Calu3 (cell line): ENCODE measurements at regions not wholly inside any gene's neighbourhood (a gene's known extent, or its start where the extent isn't known, plus 50 kb on each side); places are given as distances from the start of the nearest gene placed in this dataset.

Experiments
- BruUV-seq: library from RNA; stranded (reverse); fragments of 400-500 nt; replicated peaks from 2 replicates; lab custom pipeline; 2021; lab: Mats Ljungman, UMichigan
- CTCF ChIA-PET: fragments of 300-600 bp; sonication (Branson Sonifier 250); formaldehyde crosslinking; loops from one replicate; lab custom pipeline; 2022; ENCODE audit warnings: antibody characterized with exemption; lab: Charles Lee
- DNase-seq: peaks from one replicate; pipeline ENCODE4 v3.0.0; 2022
- H3K27ac Mint-ChIP-seq: one replicate; pipeline ENCODE4 v1.8.0; 2022; ENCODE audit warnings: mixed read lengths; ENCODE audit not compliant: unreplicated experiment
- H3K27me3 Mint-ChIP-seq: one replicate; pipeline ENCODE4 v1.8.0; 2022; ENCODE audit warnings: mixed read lengths; ENCODE audit not compliant: unreplicated experiment
- H3K36me3 Mint-ChIP-seq: one replicate; pipeline ENCODE4 v1.8.0; 2022; ENCODE audit warnings: mild to moderate bottlenecking, moderate library complexity, mixed read lengths; ENCODE audit not compliant: insufficient read depth, unreplicated experiment
- H3K4me1 Mint-ChIP-seq: one replicate; pipeline ENCODE4 v1.8.0; 2022; ENCODE audit warnings: mild to moderate bottlenecking, low read depth, mixed read lengths; ENCODE audit not compliant: unreplicated experiment
- H3K4me3 Mint-ChIP-seq: one replicate; pipeline ENCODE4 v1.8.0; 2022; ENCODE audit warnings: mild to moderate bottlenecking, low read depth, moderate library complexity, mixed read lengths; ENCODE audit not compliant: unreplicated experiment
- H3K9me3 Mint-ChIP-seq: one replicate; pipeline ENCODE4 v1.8.0; 2022; ENCODE audit warnings: low read depth, mixed read lengths; ENCODE audit not compliant: unreplicated experiment
- intact Hi-C: fragments of 100-400 bp; cut with micrococcal nuclease; formaldehyde crosslinking; loops from one replicate; pipeline ENCODE4 v1.10.0; 2022; ENCODE audit not compliant: unreplicated experiment
- TF ChIP-seq, protein P1 (sequence below): fragments of 200-600 bp; IDR thresholded peaks from one replicate; pipeline ENCODE4 v1.8.0; 2022; ENCODE audit warnings: antibody characterized with exemption; ENCODE audit not compliant: unreplicated experiment

DNA sequence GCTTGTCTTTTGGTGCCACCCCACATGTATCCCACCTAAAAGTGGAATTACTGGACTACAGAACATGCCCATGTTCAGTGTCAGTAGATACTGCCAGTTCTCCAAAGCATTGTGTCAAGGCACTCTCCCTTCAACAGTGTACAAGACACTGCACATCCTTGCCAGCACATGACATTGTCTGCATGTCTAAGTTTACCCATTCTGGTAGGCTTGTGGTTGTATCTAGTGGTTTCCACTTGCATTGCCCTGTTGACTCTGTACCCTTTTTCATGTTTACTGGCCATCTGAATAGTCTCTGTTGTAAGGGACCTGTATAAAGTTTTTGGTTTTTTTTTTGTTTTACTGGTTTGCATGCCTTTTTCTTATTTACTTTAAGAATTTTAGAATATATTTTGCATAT is 222.4 kb upstream of the CNR1 start:
- CTCF ChIA-PET: no interaction called here
- Mint-ChIP-seq H3K27ac (no peak overlapping the region), H3K4me3 (no peak overlapping the region), H3K9me3 (peaks cover 2% of the 10 kb centered on the region), H3K36me3 (no peaks in the 10 kb centered on the region), H3K4me1 (no peaks in the 10 kb centered on the region), H3K27me3 (peaks cover 25% of the 10 kb centered on the region)
- intact Hi-C loops: no loop called here
- TF ChIP-seq, protein P1, sequence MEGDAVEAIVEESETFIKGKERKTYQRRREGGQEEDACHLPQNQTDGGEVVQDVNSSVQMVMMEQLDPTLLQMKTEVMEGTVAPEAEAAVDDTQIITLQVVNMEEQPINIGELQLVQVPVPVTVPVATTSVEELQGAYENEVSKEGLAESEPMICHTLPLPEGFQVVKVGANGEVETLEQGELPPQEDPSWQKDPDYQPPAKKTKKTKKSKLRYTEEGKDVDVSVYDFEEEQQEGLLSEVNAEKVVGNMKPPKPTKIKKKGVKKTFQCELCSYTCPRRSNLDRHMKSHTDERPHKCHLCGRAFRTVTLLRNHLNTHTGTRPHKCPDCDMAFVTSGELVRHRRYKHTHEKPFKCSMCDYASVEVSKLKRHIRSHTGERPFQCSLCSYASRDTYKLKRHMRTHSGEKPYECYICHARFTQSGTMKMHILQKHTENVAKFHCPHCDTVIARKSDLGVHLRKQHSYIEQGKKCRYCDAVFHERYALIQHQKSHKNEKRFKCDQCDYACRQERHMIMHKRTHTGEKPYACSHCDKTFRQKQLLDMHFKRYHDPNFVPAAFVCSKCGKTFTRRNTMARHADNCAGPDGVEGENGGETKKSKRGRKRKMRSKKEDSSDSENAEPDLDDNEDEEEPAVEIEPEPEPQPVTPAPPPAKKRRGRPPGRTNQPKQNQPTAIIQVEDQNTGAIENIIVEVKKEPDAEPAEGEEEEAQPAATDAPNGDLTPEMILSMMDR: no peak
- BruUV-seq: no TSS peak
- no peak for DNase-seq

DNA sequence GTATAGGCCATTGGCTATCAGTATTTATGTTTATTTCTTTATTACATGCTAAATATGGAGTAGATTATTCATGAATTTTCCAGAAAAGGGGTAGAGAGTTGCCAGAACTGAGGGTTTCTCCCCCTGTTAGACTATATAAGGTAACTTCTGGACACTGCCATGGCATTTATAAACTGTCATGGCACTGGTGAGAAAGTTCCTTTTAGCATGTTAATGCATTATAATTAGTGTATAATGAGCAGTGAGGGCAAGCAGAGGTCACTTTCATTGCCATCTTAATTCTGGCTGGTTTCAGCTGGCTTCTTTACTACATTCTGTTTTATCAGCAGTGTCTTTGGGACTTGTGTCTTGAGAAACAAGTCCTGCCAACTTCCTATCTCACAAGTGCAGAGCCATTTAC is 220.0 kb upstream of the CNR1 start:
- H3K27me3 Mint-ChIP-seq: peaks cover under 1% of the 10 kb centered on the region
- BruUV-seq: no TSS peak
- no peak overlapping the region for H3K27ac Mint-ChIP-seq
- H3K36me3 Mint-ChIP-seq: no peaks in the 10 kb centered on the region
- H3K4me3 Mint-ChIP-seq: no peak overlapping the region
- CTCF ChIA-PET: no interaction called here
- TF ChIP-seq, protein P1: no peak
- DNase-seq: no peak
- H3K4me1 Mint-ChIP-seq: peaks cover under 1% of the 10 kb centered on the region
- intact Hi-C loops: no loop called here
- H3K9me3 Mint-ChIP-seq: no peaks in the 10 kb centered on the region

DNA sequence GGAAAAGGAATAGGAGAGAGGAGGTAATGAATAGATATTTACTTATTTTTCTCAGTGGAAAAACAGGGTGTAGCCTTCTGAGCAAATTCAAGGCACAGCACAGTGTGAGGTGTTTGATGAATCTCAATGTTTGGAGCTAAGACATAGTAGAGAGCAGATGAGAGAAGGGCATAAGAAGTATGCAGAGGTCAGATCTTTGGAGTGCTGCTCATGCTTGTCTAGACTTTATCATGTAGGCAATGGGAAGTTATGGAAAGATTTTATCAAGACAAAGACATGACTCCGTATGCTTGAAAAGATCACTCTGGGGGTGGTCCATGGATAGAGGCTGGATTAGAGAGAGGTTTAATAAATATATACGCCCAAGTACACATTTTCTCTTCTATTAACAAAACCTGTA is 217.0 kb upstream of the CNR1 start:
- Mint-ChIP-seq H3K36me3 (no peaks in the 10 kb centered on the region), H3K9me3 (no peaks in the 10 kb centered on the region), H3K27ac (no peak overlapping the region), H3K4me3 (no peak overlapping the region), H3K27me3 (no peaks in the 10 kb centered on the region), H3K4me1 (peaks cover 18% of the 10 kb centered on the region)
- intact Hi-C loops: no loop called here
- TF ChIP-seq, protein P1: no peak
- DNase-seq: no peak
- no TSS peak for BruUV-seq
- CTCF ChIA-PET: no interaction called here

DNA sequence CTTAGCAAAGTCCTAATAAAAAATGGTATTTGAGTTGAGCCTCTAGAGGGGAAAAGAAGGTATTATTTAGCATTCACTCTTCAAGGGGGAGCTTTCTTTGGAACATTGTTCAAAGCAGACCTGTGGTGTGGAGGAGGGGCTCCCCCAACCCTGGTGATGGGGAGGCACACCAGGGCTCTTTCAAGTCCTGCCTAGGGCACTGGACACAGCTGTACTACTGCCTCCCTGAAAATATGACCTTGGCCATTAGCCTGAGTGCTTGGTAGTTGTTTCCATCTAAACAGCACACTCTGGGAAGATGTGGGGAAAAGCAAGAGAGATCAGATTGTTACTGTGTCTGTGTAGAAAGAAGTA is 215.1 kb upstream of the CNR1 start:
- H3K27me3 Mint-ChIP-seq: no peaks in the 10 kb centered on the region
- BruUV-seq: no TSS peak
- CTCF ChIA-PET: interaction anchor here (0.5 kb wide), 1 partner anchor 690 kb away, joined by 3 read pairs; no protein-coding TSS in a partner anchor
- no peak overlapping the region for H3K4me3 Mint-ChIP-seq
- no peak overlapping the region for H3K27ac Mint-ChIP-seq
- H3K9me3 Mint-ChIP-seq: no peaks in the 10 kb centered on the region
- H3K36me3 Mint-ChIP-seq: no peaks in the 10 kb centered on the region
- DNase-seq: no peak
- TF ChIP-seq, protein P1: no peak
- H3K4me1 Mint-ChIP-seq: peaks cover 29% of the 10 kb centered on the region
- intact Hi-C loops: no loop called here
